ENCODE measurements at regions not wholly inside any gene's neighbourhood (a gene's known extent, or its start where the extent isn't known, plus 50 kb on each side); places are given as distances from the start of the nearest gene placed in this dataset.
"Not testable (repeated sequence)": the region's sequence is repeated elsewhere in the genome, so short reads cannot be mapped to it uniquely, and the experiment has no call there.

DNA sequence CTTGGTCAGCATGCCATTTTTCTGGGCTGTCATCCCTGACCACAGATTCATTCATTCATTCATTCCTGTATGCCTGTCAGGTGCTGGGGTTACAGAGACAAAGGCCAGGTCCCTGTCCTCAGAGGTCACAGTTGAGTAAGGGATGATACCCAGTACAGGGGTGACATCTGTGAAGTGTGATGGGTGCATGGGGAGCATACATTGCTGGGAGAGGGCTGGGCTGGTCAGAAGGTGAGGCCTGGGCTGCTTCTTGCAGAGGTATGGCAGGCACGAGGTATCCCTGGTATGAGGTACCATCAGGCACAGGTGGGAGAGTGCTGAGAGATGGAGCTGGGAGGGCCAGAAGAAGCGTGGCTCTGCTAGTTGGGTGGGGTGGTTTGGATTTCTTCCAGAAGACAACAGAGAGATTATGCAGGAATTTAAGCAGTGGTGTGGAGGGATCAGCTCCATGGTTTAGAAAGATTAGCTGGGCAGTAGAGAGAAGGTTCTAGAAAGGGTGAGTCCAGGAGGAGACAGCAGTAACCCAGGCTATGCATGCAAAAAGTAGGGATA, 181.9 kb upstream of the HAAO start:
- Histone ChIP-seq H3K9ac (peak overlapping the region; percentile 53; the same call in 1 of the 2 replicates), H3K36me3 (no peaks in the 10 kb centered on the region), H4K20me1 (no peaks in the 10 kb centered on the region), H3K27ac (peak overlapping the region; percentile 65), H3K9me3 (no peaks in the 10 kb centered on the region), H3K27me3 (no peaks in the 10 kb centered on the region), H3K4me1 (peaks cover 95% of the 10 kb centered on the region), H3K4me2 (peak overlapping the region; percentile 72), H3K4me3 (no peak overlapping the region)
- TF ChIP-seq Cebpa-rat (IDR thresholded peaks at IDR 0.05): no peak

DNA sequence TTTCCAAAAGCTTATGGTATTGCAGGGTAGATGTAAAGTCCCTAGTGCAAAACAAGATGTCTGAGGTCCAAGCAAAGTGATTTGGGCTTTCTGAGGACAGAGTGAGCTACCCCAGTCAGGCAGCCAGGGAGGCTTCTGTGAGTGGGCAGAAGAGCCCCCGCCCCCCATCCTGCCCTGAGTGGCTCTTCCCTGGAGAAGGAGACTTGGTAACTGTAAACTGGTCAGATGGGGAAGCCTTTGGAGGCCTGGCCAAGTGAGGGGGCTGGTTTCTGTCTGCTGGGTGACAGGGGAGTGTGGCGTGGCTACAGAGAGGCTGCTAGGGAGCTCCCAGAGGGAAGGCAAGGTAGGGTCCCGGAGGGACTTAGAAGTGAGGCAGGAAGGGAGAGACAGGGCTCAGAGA, 181.3 kb upstream of the HAAO start:
- TF ChIP-seq Cebpa-rat (IDR thresholded peaks at IDR 0.05): no peak
- H3K9ac ChIP-seq: peak overlapping the region; percentile 26; the same call in 1 of the 2 replicates
- H4K20me1 ChIP-seq: no peaks in the 10 kb centered on the region

DNA sequence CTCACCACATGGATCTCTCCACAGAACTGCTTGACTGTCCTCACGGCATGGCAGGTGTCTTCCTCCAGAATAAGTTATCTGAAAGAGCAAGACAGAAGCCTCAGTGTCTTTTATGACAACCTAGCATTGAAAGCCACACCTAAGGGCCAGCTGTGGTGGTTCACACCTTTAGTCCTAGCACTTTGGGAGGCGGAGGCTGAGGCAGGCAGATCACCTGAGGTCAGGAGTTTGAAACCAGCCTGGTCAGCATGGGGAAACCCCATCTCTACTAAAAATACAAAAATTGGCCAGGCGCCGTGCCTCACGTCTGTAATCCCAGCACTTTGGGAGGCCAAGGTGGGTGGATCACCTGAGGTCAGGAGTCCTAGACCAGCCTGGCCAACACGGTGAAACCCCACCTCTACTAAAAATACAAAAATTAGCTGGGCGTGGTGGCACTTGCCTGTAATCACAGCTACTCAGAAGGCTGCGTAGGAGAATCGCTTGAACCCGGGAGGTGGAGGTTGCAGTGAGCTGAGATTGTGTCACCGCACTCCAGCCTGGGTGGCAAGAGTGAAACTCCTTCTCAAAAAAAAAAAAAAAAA, 180.6 kb upstream of the HAAO start:
- Histone ChIP-seq H3K4me2 (0 out of 2 replicates have a peak overlapping the region, but pooled peaks have one; percentile 72), H3K4me1 (peaks cover 99% of the 10 kb centered on the region)
- not testable (repeated sequence) for H3K9ac ChIP-seq, H3K27ac ChIP-seq, H3K27me3 ChIP-seq, H3K4me3 ChIP-seq, H3K9me3 ChIP-seq, H3K36me3 ChIP-seq, H4K20me1 ChIP-seq

More for the DNA sequence above, 181.3 kb upstream of the HAAO start:
- Histone ChIP-seq H3K27ac (peak overlapping the region; percentile 65; the same call in 1 of the 2 replicates), H3K27me3 (no peaks in the 10 kb centered on the region), H3K4me2 (peak overlapping the region; percentile 72), H3K9me3 (no peaks in the 10 kb centered on the region), H3K4me3 (no peak overlapping the region), H3K4me1 (peaks cover 95% of the 10 kb centered on the region), H3K36me3 (no peaks in the 10 kb centered on the region)

DNA sequence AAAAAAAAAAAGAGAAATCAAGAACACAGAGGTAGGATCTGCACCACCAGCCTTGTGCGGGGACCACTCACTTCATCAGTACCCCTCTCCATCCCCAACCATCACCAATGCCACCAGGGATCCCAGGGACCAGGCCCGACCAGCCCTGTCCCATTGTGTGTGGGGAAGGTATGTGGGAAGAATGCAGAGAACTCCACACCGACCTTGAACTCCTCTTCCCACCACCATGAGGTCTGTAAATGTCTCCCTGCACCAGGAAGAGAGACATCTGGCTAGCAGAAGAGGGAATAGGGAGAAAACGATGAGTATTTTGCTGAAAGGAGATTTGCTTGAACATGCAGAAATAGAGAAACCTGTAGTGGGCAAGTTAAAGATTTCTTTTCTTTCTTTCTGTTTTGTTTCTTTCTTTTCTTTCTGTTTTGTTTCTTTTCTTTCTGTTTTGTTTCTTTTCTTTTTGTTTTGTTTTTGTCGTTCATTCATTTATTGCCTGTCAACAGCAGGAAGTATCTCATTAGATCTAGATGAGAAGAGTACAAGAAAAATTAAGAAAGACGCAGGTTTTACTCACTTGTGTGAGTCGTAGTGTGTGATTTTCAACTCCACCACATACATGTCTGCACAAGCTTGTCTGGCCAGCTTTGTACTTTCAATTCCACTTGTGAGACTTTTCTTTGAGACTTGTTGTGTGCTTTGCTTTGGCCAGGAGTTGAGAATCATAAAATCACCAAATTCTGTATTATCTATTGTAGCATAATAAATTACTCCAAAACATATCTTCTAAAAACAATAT, 179.8 kb upstream of the HAAO start:
- H4K20me1 ChIP-seq: no peaks in the 10 kb centered on the region
- peak overlapping the region; percentile 4; the same call in 1 of the 2 replicates for H3K4me2 ChIP-seq
- peak overlapping the region; percentile 30; the same call in 1 of the 2 replicates for H3K27ac ChIP-seq
- no peak for TF ChIP-seq Cebpa-rat (IDR thresholded peaks at IDR 0.05)
- H3K36me3 ChIP-seq: no peaks in the 10 kb centered on the region
- H3K4me1 ChIP-seq: peaks cover 98% of the 10 kb centered on the region
- H3K27me3 ChIP-seq: no peaks in the 10 kb centered on the region
- H3K9ac ChIP-seq: no peak overlapping the region
- no peaks in the 10 kb centered on the region for H3K9me3 ChIP-seq
- no peak overlapping the region for H3K4me3 ChIP-seq

DNA sequence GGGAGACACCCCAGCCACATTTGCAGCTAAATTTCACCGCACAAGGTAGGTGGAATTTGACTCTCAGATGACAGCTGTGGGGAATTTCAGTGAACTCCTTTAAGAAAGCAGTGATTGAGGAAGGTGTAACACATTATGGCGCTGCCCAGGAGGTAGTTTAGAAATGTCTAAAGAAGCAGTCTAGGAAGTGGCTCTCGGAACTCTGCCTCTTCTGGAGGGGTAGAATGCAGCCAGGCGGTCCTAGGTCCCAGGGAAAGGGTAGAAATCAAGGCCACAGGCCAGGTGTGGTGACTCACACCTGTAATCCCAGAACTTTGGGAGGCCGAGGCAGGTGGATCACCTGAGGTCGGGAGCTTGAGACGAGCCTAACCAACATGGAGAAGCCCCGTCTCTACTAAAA, 179.0 kb upstream of the HAAO start:
- no peak overlapping the region for H3K4me3 ChIP-seq
- peaks cover 90% of the 10 kb centered on the region for H3K4me1 ChIP-seq
- peak overlapping the region; percentile 38; the same call in 1 of the 2 replicates for H3K4me2 ChIP-seq
- H3K9ac ChIP-seq: no peak overlapping the region
- no peaks in the 10 kb centered on the region for H3K36me3 ChIP-seq
- no peaks in the 10 kb centered on the region for H3K9me3 ChIP-seq
- H3K27me3 ChIP-seq: no peaks in the 10 kb centered on the region
- no peak overlapping the region for H3K27ac ChIP-seq
- H4K20me1 ChIP-seq: no peaks in the 10 kb centered on the region
- no peak for TF ChIP-seq Cebpa-rat (IDR thresholded peaks at IDR 0.05)

DNA sequence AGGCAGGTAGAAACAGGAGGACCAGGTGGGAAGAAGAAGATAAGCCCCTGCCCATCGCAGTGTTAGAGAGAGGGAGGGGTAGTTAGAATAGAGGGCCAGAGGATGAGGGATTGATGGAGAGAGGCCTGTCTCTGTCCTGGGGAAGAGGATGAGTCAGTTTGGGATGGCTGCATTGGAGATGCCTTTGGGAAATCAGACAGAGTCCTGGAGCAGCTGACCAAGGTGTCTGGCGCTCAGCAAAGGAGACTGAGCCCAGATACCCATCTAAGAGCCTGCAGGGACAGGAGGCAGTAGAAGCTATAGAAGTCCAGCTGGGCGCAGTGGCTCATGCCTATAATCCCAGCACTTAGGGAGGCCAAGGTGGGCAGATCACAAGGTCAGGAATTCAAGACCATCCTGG, 177.8 kb upstream of the HAAO start:
- Histone ChIP-seq H3K4me1 (peaks cover 83% of the 10 kb centered on the region), H3K9me3 (no peaks in the 10 kb centered on the region), H3K4me3 (no peak overlapping the region), H3K9ac (no peak overlapping the region), H3K27me3 (no peaks in the 10 kb centered on the region), H3K36me3 (no peaks in the 10 kb centered on the region), H4K20me1 (no peaks in the 10 kb centered on the region), H3K4me2 (peak overlapping the region; percentile 38), H3K27ac (no peak overlapping the region)
- no peak for TF ChIP-seq Cebpa-rat (IDR thresholded peaks at IDR 0.05)

DNA sequence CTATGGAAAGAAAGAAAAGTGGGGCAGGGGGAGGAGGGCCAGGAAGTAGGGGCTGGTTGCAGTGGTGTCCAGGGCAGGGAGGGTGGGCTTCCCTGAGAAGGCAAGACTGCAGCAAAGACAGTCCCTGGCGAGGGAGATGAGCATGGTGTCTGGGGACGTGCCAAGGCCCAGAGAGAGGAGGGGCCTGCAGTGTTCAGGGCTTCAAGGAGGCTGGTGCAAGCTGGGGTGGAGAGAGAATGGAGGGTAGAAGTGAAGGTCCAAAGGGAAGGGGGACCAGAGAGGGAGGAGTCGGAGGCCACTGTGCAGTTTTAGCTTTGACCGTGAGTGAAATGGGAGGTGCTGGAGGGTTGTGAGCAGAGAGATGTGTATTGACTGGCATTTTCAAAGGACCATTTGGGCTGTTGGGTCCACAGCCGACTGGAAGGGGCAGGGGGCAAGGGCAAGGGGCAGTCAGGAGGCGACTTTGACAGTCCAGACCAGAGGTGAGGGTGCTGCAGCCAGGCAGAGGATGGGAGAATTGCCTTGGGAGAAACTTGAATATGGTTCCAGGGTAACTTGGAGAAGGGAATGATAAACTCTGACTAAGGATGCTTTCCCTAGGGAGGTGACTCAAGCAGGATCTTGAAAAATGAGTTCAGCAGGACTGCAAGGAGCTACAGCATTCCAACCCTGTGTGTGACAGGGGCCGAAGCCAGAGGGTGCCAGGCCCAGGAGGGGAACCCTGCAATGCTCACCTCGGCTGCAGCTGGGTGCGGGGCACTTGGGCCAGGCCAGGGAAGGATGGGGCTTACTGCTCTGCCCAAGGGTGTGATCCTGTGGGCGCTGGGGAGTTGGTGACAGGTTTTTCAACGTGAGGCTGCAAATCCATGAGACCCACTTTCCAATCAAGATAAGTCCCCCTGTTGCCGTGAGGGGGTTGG, 177.1 kb upstream of the HAAO start:
- Histone ChIP-seq H3K4me2 (peak overlapping the region; percentile 39; the same call in 1 of the 2 replicates), H3K27me3 (no peaks in the 10 kb centered on the region), H3K4me1 (peaks cover 83% of the 10 kb centered on the region), H3K9ac (no peak overlapping the region), H4K20me1 (no peaks in the 10 kb centered on the region), H3K9me3 (no peaks in the 10 kb centered on the region), H3K4me3 (no peak overlapping the region), H3K27ac (no peak overlapping the region), H3K36me3 (no peaks in the 10 kb centered on the region)
- TF ChIP-seq Cebpa-rat (IDR thresholded peaks at IDR 0.05): no peak

DNA sequence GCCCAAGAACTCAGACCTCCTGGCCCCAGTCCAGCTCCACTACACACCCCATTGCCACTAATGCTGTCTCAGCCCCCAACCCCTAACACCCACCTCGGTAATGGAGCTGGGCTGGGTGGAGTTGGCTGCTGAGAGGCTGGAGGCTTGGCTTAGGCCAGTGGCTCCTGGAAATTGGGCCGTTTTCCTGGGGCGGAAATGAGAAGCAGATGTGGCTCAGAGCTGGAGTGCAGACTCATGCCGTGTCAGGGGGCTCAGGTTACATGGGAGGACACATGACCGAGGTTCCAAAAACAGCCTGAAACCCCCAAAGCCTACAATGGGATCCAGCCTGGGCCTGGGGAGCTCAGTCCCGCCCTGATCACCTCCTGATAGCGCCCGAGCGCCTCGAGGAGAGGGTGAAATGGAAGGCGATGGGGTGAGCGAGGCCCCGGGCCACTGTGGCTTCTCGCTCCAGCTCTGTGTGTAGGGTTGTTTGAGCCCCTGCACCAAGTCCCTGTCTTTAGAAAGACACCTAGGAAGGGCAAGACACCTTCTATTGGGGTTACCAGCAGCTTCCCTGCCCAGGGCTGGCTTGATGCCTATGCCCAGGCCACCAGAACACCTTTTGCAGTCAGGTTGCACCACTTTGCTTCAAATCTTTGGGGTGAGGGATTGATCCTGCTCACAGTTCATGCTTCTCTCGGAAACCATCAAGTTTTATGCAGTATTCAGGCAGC, 175.7 kb upstream of the HAAO start:
- H3K9ac ChIP-seq: no peak overlapping the region; the same call in 1 of the 2 replicates
- no peaks in the 10 kb centered on the region for H3K9me3 ChIP-seq

DNA sequence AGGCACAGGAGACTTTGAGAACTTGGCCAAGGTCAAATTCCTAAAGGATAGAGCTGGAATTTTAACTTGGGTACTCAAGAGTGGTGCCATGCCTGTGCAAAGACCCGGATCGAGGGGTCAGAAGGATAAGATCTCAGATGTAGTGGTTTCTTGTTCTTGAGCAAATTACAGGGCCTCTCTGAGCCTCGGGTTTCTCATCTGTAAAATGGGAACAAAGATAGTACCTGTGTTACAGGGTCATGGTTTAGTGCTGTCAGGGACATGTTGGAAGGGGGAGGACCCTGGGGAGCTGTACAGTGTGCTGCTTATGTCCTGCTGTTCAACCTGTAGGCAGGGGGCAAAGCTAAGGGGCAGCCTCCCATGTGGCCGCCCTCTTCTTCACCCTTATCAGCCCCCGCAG, 173.5 kb upstream of the HAAO start:
- H3K4me1 ChIP-seq: peaks cover 82% of the 10 kb centered on the region
- no peaks in the 10 kb centered on the region for H3K36me3 ChIP-seq
- no peaks in the 10 kb centered on the region for H3K9me3 ChIP-seq
- H3K4me2 ChIP-seq: no peak overlapping the region
- H3K27ac ChIP-seq: no peak overlapping the region
- no peaks in the 10 kb centered on the region for H4K20me1 ChIP-seq
- no peak for TF ChIP-seq Cebpa-rat (IDR thresholded peaks at IDR 0.05)
- H3K4me3 ChIP-seq: no peak overlapping the region
- no peak overlapping the region for H3K9ac ChIP-seq
- no peaks in the 10 kb centered on the region for H3K27me3 ChIP-seq

More for the DNA sequence above, 175.7 kb upstream of the HAAO start:
- peaks cover 83% of the 10 kb centered on the region for H3K4me1 ChIP-seq
- H3K4me2 ChIP-seq: no peak overlapping the region
- H3K27me3 ChIP-seq: no peaks in the 10 kb centered on the region
- H3K4me3 ChIP-seq: no peak overlapping the region
- no peaks in the 10 kb centered on the region for H3K36me3 ChIP-seq
- H4K20me1 ChIP-seq: no peaks in the 10 kb centered on the region
- no peak for TF ChIP-seq Cebpa-rat (IDR thresholded peaks at IDR 0.05)
- H3K27ac ChIP-seq: peak overlapping the region; percentile 29; the same call in 1 of the 2 replicates

All from BLaER1 (cell line).